Adrenal gland (tissue), 9 donors: ENCODE measurements at regions not wholly inside any gene's neighbourhood (a gene's known extent, or its start where the extent isn't known, plus 50 kb on each side); places are given as distances from the start of the nearest gene placed in this dataset.

Source experiments
- DNase-seq, 7 donors: peaks; one replicate each; pipeline ENCODE4 v3.0.0-alpha.2; 2019 to 2020
- H3K27ac ChIP-seq, 5 donors: fragments of 200-600 bp; sonication (generic) in 4 of 5; 1 replicate in 3 of 5; 2 replicates in 2 of 5; pipeline versions ENCODE4 v1.5.1 to v1.8.0; 2016 to 2020; ENCODE audit warnings: mild to moderate bottlenecking in 1 of 5
- H3K27me3 ChIP-seq: fragments of 200-600 bp; 2 replicates; pipeline ENCODE4 v1.8.0; 2021
- H3K36me3 ChIP-seq, 2 donors: fragments of 200-600 bp; replicated peaks in 1 of 2; 1 replicate in 1 of 2; 2 replicates in 1 of 2; pipeline versions ENCODE4 v1.5.1 to v1.8.0; 2018 to 2022
- H3K4me1 ChIP-seq, 2 donors: fragments of 200-600 bp; replicated peaks in 1 of 2; 1 replicate in 1 of 2; 2 replicates in 1 of 2; pipeline versions ENCODE4 v1.5.1 to v1.8.0; 2018 to 2021
- H3K4me3 ChIP-seq, 4 donors: fragments of 200-600 bp; sonication (generic) in 3 of 4; one replicate each; pipeline ENCODE4 v1.5.1; 2016 to 2018
- H3K9me3 ChIP-seq, 3 donors: fragments of 200-600 bp; sonication (generic) in 1 of 3; replicated peaks in 1 of 3; 1 replicate in 2 of 3; 2 replicates in 1 of 3; pipeline versions ENCODE4 v1.5.1 to v1.8.0; 2016 to 2021
- POLR2A ChIP-seq, 2 donors: fragments of 450-650 bp; IDR thresholded peaks; one replicate each; pipeline ENCODE4 v1.6.1; 2017; ENCODE audit warnings: antibody characterized with exemption in 2 of 2, mild to moderate bottlenecking in 2 of 2, moderate library complexity in 1 of 2
- WGBS, 4 donors: extraction: QIAGEN DNeasy Blood & Tissue Kit in 2 of 4; methylation state at CpG; one replicate each; pipeline versions ENCODE4 v1.1.5 to v1.1.7; 2013 to 2017; 5-methylcytosine and 5-hydroxymethylcytosine counted together
- intact Hi-C, 2 donors: fragments of 100-400 bp; cut with DNase I; formaldehyde crosslinking; loops; one replicate each; pipeline versions ENCODE4 v1.14.1 to v1.15.0; 2022 to 2023
- TF ChIP-seq, protein P1 (sequence below), 6 experiments: fragments of 450-650 bp in 4 of 6; fragments of 200-600 bp in 2 of 6; sonication (generic) in 1 of 6; IDR thresholded peaks; 1 replicate in 5 of 6; 2 replicates in 1 of 6; pipeline versions ENCODE4 v1.5.1 to v1.8.0; 2016 to 2021; ENCODE audit warnings: antibody characterized with exemption in 6 of 6, mild to moderate bottlenecking in 2 of 6, moderate library complexity in 1 of 6
- donor health status: healthy with polysubstance abuse.
- donor health status: Bipolar disorder and iron deficiency.
- donor health status: DM: yes; HTN: yes; CAD: no.
- donor health status: DM: no; HTN: no; CAD: no.
- donor health status: DM: no; HTN: no; CAD: no.

DNA sequence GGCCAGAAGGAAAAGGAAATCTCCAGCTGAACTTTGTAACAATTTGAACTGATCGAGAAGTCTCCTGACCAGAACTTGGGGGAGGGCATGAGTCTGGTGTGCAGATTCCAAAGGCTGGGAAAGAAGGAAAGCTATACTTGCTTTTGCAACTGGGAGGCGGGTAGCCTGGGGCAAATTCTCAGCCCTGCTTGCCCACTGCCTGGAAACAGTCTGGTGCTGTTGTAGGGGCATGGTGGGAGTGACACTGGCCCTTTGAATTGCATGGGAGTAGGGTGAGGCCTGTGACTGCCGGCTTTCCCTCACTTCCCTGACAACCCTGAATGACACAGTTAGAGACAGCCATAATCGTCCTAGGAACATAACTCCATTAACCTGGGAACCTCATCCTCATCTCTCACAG lies 114.0 kb upstream of the POU1F1 start:
- Histone ChIP-seq H3K36me3 (no peaks in the 10 kb centered on the region), H3K27ac (no peak overlapping the region), H3K4me3 (no peak overlapping the region), H3K27me3 (no peaks in the 10 kb centered on the region), H3K4me1 (no peaks in the 10 kb centered on the region), H3K9me3 (no peaks in the 10 kb centered on the region)
- 55 to 83% (median 67%) methylated on average over 2 to 4 of the region's 4 CpGs for WGBS, 4 donors
- intact Hi-C loops: no loop called here
- no peak for DNase-seq
- TF ChIP-seq POLR2A (IDR thresholded peaks at IDR 0.05): no peak
- TF ChIP-seq, protein P1, sequence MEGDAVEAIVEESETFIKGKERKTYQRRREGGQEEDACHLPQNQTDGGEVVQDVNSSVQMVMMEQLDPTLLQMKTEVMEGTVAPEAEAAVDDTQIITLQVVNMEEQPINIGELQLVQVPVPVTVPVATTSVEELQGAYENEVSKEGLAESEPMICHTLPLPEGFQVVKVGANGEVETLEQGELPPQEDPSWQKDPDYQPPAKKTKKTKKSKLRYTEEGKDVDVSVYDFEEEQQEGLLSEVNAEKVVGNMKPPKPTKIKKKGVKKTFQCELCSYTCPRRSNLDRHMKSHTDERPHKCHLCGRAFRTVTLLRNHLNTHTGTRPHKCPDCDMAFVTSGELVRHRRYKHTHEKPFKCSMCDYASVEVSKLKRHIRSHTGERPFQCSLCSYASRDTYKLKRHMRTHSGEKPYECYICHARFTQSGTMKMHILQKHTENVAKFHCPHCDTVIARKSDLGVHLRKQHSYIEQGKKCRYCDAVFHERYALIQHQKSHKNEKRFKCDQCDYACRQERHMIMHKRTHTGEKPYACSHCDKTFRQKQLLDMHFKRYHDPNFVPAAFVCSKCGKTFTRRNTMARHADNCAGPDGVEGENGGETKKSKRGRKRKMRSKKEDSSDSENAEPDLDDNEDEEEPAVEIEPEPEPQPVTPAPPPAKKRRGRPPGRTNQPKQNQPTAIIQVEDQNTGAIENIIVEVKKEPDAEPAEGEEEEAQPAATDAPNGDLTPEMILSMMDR (IDR thresholded peaks at IDR 0.05): no peak

DNA sequence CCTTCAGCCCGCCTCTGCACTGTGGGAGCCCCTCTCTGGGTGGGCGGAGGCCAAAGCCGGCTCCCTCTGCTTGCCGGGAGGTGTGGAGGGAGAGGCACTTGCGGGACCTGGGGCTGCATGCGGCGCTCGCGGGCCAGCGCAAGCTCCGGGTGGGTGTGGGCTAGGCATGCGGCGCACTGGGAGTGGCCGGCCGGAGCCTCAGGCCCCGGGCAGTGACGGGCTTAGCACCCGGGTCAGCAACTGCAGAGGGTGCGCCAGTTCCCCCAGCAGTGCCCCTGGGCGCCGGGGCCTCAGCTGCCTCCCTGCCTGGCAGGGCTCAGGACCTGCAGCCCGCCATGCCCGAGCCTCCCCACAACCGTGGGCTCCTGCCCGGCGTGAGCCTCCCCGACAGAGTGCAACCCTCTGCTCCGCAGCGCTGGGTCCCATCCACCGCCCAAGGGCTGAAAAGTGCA lies 98.9 kb upstream of the POU1F1 start:
- DNase-seq: no peak

DNA sequence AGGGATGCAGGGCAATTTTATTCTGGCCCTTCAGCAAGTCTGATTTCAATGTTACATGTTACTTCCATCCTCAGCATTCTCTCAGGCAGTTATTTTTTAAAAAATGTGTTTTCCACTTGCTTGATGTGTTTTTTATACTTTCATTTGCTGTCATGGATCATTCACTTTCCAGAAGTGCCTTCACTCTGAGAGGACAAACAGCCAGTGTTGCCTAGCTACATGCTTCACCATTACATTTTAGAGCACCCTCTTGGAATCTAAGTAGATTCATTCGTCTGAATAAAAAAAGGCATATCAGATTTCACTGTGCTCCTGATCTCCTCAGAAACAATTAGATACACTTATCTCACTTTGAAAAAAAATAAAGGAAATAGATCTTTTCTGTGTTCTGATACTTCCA lies 93.6 kb upstream of the POU1F1 start:
- Histone ChIP-seq H3K27ac (no peak overlapping the region), H3K27me3 (no peaks in the 10 kb centered on the region), H3K4me3 (no peak overlapping the region), H3K36me3 (no peaks in the 10 kb centered on the region), H3K4me1 (no peaks in the 10 kb centered on the region), H3K9me3 (no peaks in the 10 kb centered on the region)
- DNase-seq: no peak
- 20 to 42% (median 35%) methylated on average over 1 of the region's 1 CpG for WGBS, 4 donors
- intact Hi-C loops: no loop called here
- TF ChIP-seq POLR2A (IDR thresholded peaks at IDR 0.05): no peak
- TF ChIP-seq, protein P1 (IDR thresholded peaks at IDR 0.05): no peak

More for the DNA sequence above, 98.9 kb upstream of the POU1F1 start:
- H3K9me3 ChIP-seq: no peaks in the 10 kb centered on the region
- no peak overlapping the region for H3K4me3 ChIP-seq
- intact Hi-C loops: no loop called here
- 92 to 96% (median 96%) methylated on average over 14 to 30 of the region's 30 CpGs for WGBS, 4 donors
- H3K36me3 ChIP-seq: no peaks in the 10 kb centered on the region
- no peak for TF ChIP-seq POLR2A (IDR thresholded peaks at IDR 0.05)
- TF ChIP-seq, protein P1 (IDR thresholded peaks at IDR 0.05): no peak
- no peaks in the 10 kb centered on the region for H3K4me1 ChIP-seq
- H3K27me3 ChIP-seq: no peaks in the 10 kb centered on the region
- H3K27ac ChIP-seq: no peak overlapping the region

DNA sequence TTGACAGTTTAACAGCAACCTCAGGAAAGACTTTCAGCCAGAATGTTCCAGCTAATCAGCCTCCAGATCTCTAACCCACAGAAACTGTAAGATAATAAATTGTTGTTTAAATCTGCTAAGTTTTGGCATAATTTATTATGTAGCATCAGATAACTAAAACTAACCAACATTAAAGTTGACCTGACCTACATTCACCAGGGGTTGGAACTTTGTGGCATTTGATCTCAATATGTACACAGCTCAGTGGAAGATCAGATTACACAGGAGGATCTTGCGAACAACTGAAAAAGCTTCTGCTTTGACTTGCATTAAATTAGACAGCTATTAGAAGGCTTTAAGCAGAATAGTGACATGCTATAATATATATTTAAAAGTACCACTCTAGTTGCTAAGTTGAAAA lies 91.4 kb upstream of the POU1F1 start:
- H3K27ac ChIP-seq: no peak overlapping the region
- WGBS, 4 donors: 69 to 85% (median 74%) methylated on average over 1 of the region's 1 CpG
- no peaks in the 10 kb centered on the region for H3K9me3 ChIP-seq
- no peak overlapping the region for H3K4me3 ChIP-seq
- H3K36me3 ChIP-seq: no peaks in the 10 kb centered on the region
- H3K27me3 ChIP-seq: no peaks in the 10 kb centered on the region
- no peaks in the 10 kb centered on the region for H3K4me1 ChIP-seq
- no peak for TF ChIP-seq POLR2A (IDR thresholded peaks at IDR 0.05)
- TF ChIP-seq, protein P1 (IDR thresholded peaks at IDR 0.05): no peak
- no peak for DNase-seq
- intact Hi-C loops: no loop called here
